T-cell (primary cell): ENCODE measurements at regions not wholly inside any gene's neighbourhood (a gene's known extent, or its start where the extent isn't known, plus 50 kb on each side); places are given as distances from the start of the nearest gene placed in this dataset.

Experiments
- ATAC-seq, 4 experiments: fragments of 200-7000 bp in 3 of 4; fragments of 150-1000 bp in 1 of 4; cut with Tn5 transposase; replicated peaks in 1 of 4; 1 replicate in 3 of 4; 2 replicates in 1 of 4; pipeline ENCODE4 v1.10.0; 2021; ENCODE audit warnings: moderate library complexity in 3 of 4, mild to moderate bottlenecking in 2 of 4, moderate number of reproducible peaks in 1 of 4
- CTCF ChIA-PET, 2 donors: fragments of 300-600 bp; sonication (Branson Sonifier 250); formaldehyde crosslinking; loops; one replicate each; lab custom pipeline; 2022; ENCODE audit warnings: antibody characterized with exemption in 2 of 2; lab: Charles Lee
- POLR2A ChIA-PET, 2 donors: fragments of 300-600 bp; sonication (Branson Sonifier 250); formaldehyde crosslinking; loops; one replicate each; lab custom pipeline; 2022; ENCODE audit warnings: antibody characterized with exemption in 2 of 2; lab: Charles Lee
- DNase-seq, 35 experiments: peaks; one replicate each; pipeline versions ENCODE4 v3.0.0 to v3.0.0-alpha.2; 2013 to 2023
- H3K27ac ChIP-seq: one replicate; pipeline ENCODE4 v1.5.1; 2013; ENCODE audit warnings: low read length
- H3K27me3 ChIP-seq, 2 experiments: replicated peaks in 1 of 2; 1 replicate in 1 of 2; 2 replicates in 1 of 2; pipeline versions ENCODE4 v1.6.1 to v1.7.0; 2013; ENCODE audit warnings: low read length in 1 of 2, mixed read lengths in 1 of 2; ENCODE audit not compliant: control insufficient read depth in 2 of 2, insufficient read depth in 2 of 2; ENCODE audit errors: extremely low read depth in 1 of 2
- H3K36me3 ChIP-seq, 2 donors: 1 replicate in 1 of 2; 2 replicates in 1 of 2; pipeline versions ENCODE4 v1.6.1 to v1.7.0; 2013; ENCODE audit warnings: low read length in 1 of 2; ENCODE audit not compliant: control insufficient read depth in 2 of 2, insufficient read depth in 1 of 2; ENCODE audit errors: extremely low read depth in 1 of 2
- H3K4me1 ChIP-seq, 2 experiments: 1 replicate in 1 of 2; 2 replicates in 1 of 2; pipeline versions ENCODE4 v1.6.1 to v1.7.0; 2013; ENCODE audit warnings: low read length in 2 of 2, mixed read lengths in 1 of 2; ENCODE audit not compliant: insufficient read depth in 2 of 2, control insufficient read depth in 1 of 2; ENCODE audit errors: extremely low read depth in 1 of 2
- H3K4me3 ChIP-seq, 2 donors: 1 replicate in 1 of 2; 2 replicates in 1 of 2; pipeline versions ENCODE4 v1.5.1 to v1.7.0; 2013; ENCODE audit warnings: mild to moderate bottlenecking in 2 of 2, low read length in 1 of 2, moderate library complexity in 1 of 2; ENCODE audit not compliant: control insufficient read depth in 1 of 2; ENCODE audit errors: extremely low read depth in 1 of 2
- H3K9me3 ChIP-seq: 2 replicates; pipeline ENCODE4 v1.7.0; 2013
- H3K27ac Mint-ChIP-seq, 2 donors: one replicate each; pipeline ENCODE4 v1.8.0; 2020 to 2021; ENCODE audit warnings: mild to moderate bottlenecking in 2 of 2, mixed read lengths in 2 of 2
- H3K27me3 Mint-ChIP-seq, 2 donors: one replicate each; pipeline ENCODE4 v1.8.0; 2021 to 2022; ENCODE audit warnings: mixed read lengths in 2 of 2
- H3K36me3 Mint-ChIP-seq: one replicate; pipeline ENCODE4 v1.8.0; 2021; ENCODE audit warnings: mixed read lengths
- H3K4me1 Mint-ChIP-seq, 3 donors: one replicate each; pipeline ENCODE4 v1.8.0; 2020 to 2022; ENCODE audit warnings: mixed read lengths in 3 of 3, mild to moderate bottlenecking in 1 of 3
- H3K4me3 Mint-ChIP-seq, 3 donors: one replicate each; pipeline ENCODE4 v1.8.0; 2020 to 2022; ENCODE audit warnings: mild to moderate bottlenecking in 3 of 3, mixed read lengths in 3 of 3, moderate library complexity in 3 of 3
- H3K9me3 Mint-ChIP-seq, 3 donors: one replicate each; pipeline ENCODE4 v1.8.0; 2020 to 2022; ENCODE audit warnings: mixed read lengths in 3 of 3
- WGBS: methylation state at CpG from one replicate; pipeline ENCODE4 v1.1.5; 2013; ENCODE audit warnings: missing lambda C conversion rate; ENCODE audit not compliant: insufficient coverage; 5-methylcytosine and 5-hydroxymethylcytosine counted together

- H3K36me3 Mint-ChIP-seq = no peaks in the 10 kb centered on the region
- no peak overlapping the region for H3K27ac Mint-ChIP-seq
- no peaks in the 10 kb centered on the region for H3K4me1 Mint-ChIP-seq
- no peak overlapping the region for H3K4me3 Mint-ChIP-seq
- POLR2A ChIA-PET = no interaction called here
- no peaks in the 10 kb centered on the region for H3K4me1 ChIP-seq
- no peak overlapping the region for H3K4me3 ChIP-seq
- no peaks in the 10 kb centered on the region for H3K9me3 ChIP-seq
- 57% methylated on average over 5 of the region's 6 CpGs for WGBS
- H3K9me3 Mint-ChIP-seq = peaks cover 0 to 13% (median 0%) of the 10 kb centered on the region in 3 donors
- ATAC-seq (no peak), DNase-seq (no peak)
- CTCF ChIA-PET = no interaction called here
- H3K27me3 Mint-ChIP-seq = peaks cover 4 to 10% of the 10 kb centered on the region in 2 donors
- peaks cover 0 to 4% of the 10 kb centered on the region in 2 experiments for H3K27me3 ChIP-seq
- no peaks in the 10 kb centered on the region for H3K36me3 ChIP-seq
- H3K27ac ChIP-seq = no peak overlapping the region
Measured at GRCh38 chr20:56875052-56875659, 246.1 kb downstream of the TFAP2C start.

- ATAC-seq = no peak
- Histone ChIP-seq H3K9me3 (no peaks in the 10 kb centered on the region), H3K27ac (no peak overlapping the region), H3K36me3 (no peaks in the 10 kb centered on the region), H3K4me1 (no peaks in the 10 kb centered on the region), H3K4me3 (no peak overlapping the region), H3K27me3 (peaks cover 0 to 4% of the 10 kb centered on the region in 2 experiments)
- Mint-ChIP-seq H3K27ac (no peak overlapping the region), H3K36me3 (no peaks in the 10 kb centered on the region), H3K27me3 (peaks cover 6 to 10% of the 10 kb centered on the region in 2 donors), H3K4me1 (no peaks in the 10 kb centered on the region), H3K4me3 (no peak overlapping the region), H3K9me3 (peaks cover 0 to 13% (median 0%) of the 10 kb centered on the region in 3 donors)
- DNase-seq = no peak
- ChIA-PET CTCF (no interaction called here), POLR2A (no interaction called here)
- no CpG with 5 or more reads among the region's 7 CpGs for WGBS
Measured at GRCh38 chr20:56875803-56876202, 246.7 kb downstream of the TFAP2C start.

- Histone ChIP-seq H3K27me3 (peaks cover 0 to 7% of the 10 kb centered on the region in 2 experiments), H3K9me3 (no peaks in the 10 kb centered on the region), H3K4me3 (no peak overlapping the region), H3K36me3 (no peaks in the 10 kb centered on the region), H3K4me1 (no peaks in the 10 kb centered on the region), H3K27ac (no peak overlapping the region)
- WGBS = 87% methylated on average over 7 of the region's 14 CpGs
- Mint-ChIP-seq H3K9me3 (no peaks in the 10 kb centered on the region), H3K36me3 (no peaks in the 10 kb centered on the region), H3K4me3 (no peak overlapping the region), H3K27ac (no peak overlapping the region), H3K27me3 (peaks cover 11 to 17% of the 10 kb centered on the region in 2 donors), H3K4me1 (no peaks in the 10 kb centered on the region)
- ChIA-PET POLR2A (no interaction called here), CTCF (no interaction called here)
- ATAC-seq = no peak
- DNase-seq = no peak
Measured at GRCh38 chr20:56885521-56885920, 256.4 kb downstream of the TFAP2C start.

GRCh38 chr20:56890011-56890410 is 260.9 kb downstream of the TFAP2C start:
- ATAC-seq = no peak
- no peaks in the 10 kb centered on the region for H3K9me3 ChIP-seq
- Mint-ChIP-seq H3K36me3 (no peaks in the 10 kb centered on the region), H3K4me1 (peaks cover 0 to 6% (median 4%) of the 10 kb centered on the region in 3 donors), H3K4me3 (no peak overlapping the region), H3K9me3 (peaks cover 0 to 3% (median 0%) of the 10 kb centered on the region in 3 donors), H3K27me3 (peaks cover 0 to 13% of the 10 kb centered on the region in 2 donors), H3K27ac (no peak overlapping the region)
- CTCF ChIA-PET = no interaction called here
- no peak overlapping the region for H3K27ac ChIP-seq
- H3K36me3 ChIP-seq = no peaks in the 10 kb centered on the region
- POLR2A ChIA-PET = no interaction called here
- peaks cover 0 to 9% of the 10 kb centered on the region in 2 experiments for H3K4me1 ChIP-seq
- peaks cover 0 to 3% of the 10 kb centered on the region in 2 experiments for H3K27me3 ChIP-seq
- DNase-seq = no peak
- WGBS = 81% methylated on average over 10 of the region's 11 CpGs
- H3K4me3 ChIP-seq = no peak overlapping the region

GRCh38 chr20:56893226-56893917 is 264.3 kb downstream of the TFAP2C start:
- Histone ChIP-seq H3K4me1 (peaks cover 0 to 9% of the 10 kb centered on the region in 2 experiments), H3K36me3 (no peaks in the 10 kb centered on the region), H3K4me3 (no peak overlapping the region), H3K9me3 (no peaks in the 10 kb centered on the region), H3K27ac (no peak overlapping the region), H3K27me3 (peaks cover 0 to 6% of the 10 kb centered on the region in 2 experiments)
- H3K4me1 Mint-ChIP-seq = peaks cover 0 to 6% (median 4%) of the 10 kb centered on the region in 3 donors
- CTCF ChIA-PET = no interaction called here
- WGBS = 20% methylated on average over 6 of the region's 8 CpGs
- POLR2A ChIA-PET = no interaction called here
- peaks cover 0 to 5% (median 0%) of the 10 kb centered on the region in 3 donors for H3K9me3 Mint-ChIP-seq
- ATAC-seq = peak; percentile 43 to 74 (median 72)
- no peaks in the 10 kb centered on the region for H3K36me3 Mint-ChIP-seq
- H3K4me3 Mint-ChIP-seq = peak overlapping the region in 1 of 3 donors; percentile 11
- H3K27ac Mint-ChIP-seq = peak overlapping the region in 1 of 2 donors; percentile 44
- DNase-seq = peak in 5 of 35 experiments; percentile 1 to 13 (median 7)
- peaks cover 0 to 3% of the 10 kb centered on the region in 2 donors for H3K27me3 Mint-ChIP-seq

GRCh38 chr20:56896447-56896846 is 267.3 kb downstream of the TFAP2C start:
- ATAC-seq (no peak), DNase-seq (no peak)
- WGBS = 100% methylated on average over 2 of the region's 7 CpGs
- no peaks in the 10 kb centered on the region for H3K36me3 ChIP-seq
- H3K9me3 ChIP-seq = no peaks in the 10 kb centered on the region
- ChIA-PET CTCF (no interaction called here), POLR2A (no interaction called here)
- Mint-ChIP-seq H3K4me3 (no peak overlapping the region), H3K27me3 (peaks cover 5 to 15% of the 10 kb centered on the region in 2 donors), H3K4me1 (peaks cover 0 to 6% (median 4%) of the 10 kb centered on the region in 3 donors), H3K9me3 (peaks cover 4 to 9% (median 7%) of the 10 kb centered on the region in 3 donors), H3K36me3 (no peaks in the 10 kb centered on the region), H3K27ac (no peak overlapping the region)
- no peak overlapping the region for H3K4me3 ChIP-seq
- no peak overlapping the region for H3K27ac ChIP-seq
- H3K27me3 ChIP-seq = peaks cover 0 to 6% of the 10 kb centered on the region in 2 experiments
- H3K4me1 ChIP-seq = peaks cover 0 to 9% of the 10 kb centered on the region in 2 experiments
